ENCODE measurements at regions not wholly inside any gene's neighbourhood (a gene's known extent, or its start where the extent isn't known, plus 50 kb on each side); places are given as distances from the start of the nearest gene placed in this dataset.

- ATAC-seq (no peak), DNase-seq (no peak)
- peaks cover 3% of the 10 kb centered on the region for H3K27me3 Mint-ChIP-seq (ENCODE audit: low read depth)
- no peak overlapping the region for H3K4me3 Mint-ChIP-seq
- H3K36me3 Mint-ChIP-seq (ENCODE audit: low read depth) = no peaks in the 10 kb centered on the region
- no peak overlapping the region for H3K27ac Mint-ChIP-seq
- ChIA-PET CTCF (no interaction called here), POLR2A (no interaction called here)
- no peaks in the 10 kb centered on the region for H3K9me3 Mint-ChIP-seq (ENCODE audit: insufficient read depth)
- no peaks in the 10 kb centered on the region for H3K4me1 Mint-ChIP-seq (ENCODE audit: low read depth)
Observed at GRCh38 chr20:56857950-56858349, 228.8 kb downstream of the TFAP2C start.

- Mint-ChIP-seq H3K9me3 (ENCODE audit: insufficient read depth) (no peaks in the 10 kb centered on the region), H3K36me3 (ENCODE audit: low read depth) (no peaks in the 10 kb centered on the region), H3K27ac (no peak overlapping the region), H3K27me3 (ENCODE audit: low read depth) (peaks cover 3% of the 10 kb centered on the region), H3K4me3 (no peak overlapping the region), H3K4me1 (ENCODE audit: low read depth) (no peaks in the 10 kb centered on the region)
- ChIA-PET POLR2A (no interaction called here), CTCF (no interaction called here)
- ATAC-seq (no peak), DNase-seq (no peak)
Observed at GRCh38 chr20:56859039-56859800, 230.1 kb downstream of the TFAP2C start.

GRCh38 chr20:56859801-56860261, 230.7 kb downstream of the TFAP2C start:
- ATAC-seq (no peak), DNase-seq (no peak)
- Mint-ChIP-seq H3K27me3 (ENCODE audit: low read depth) (peaks cover 3% of the 10 kb centered on the region), H3K4me1 (ENCODE audit: low read depth) (no peaks in the 10 kb centered on the region), H3K27ac (no peak overlapping the region), H3K36me3 (ENCODE audit: low read depth) (no peaks in the 10 kb centered on the region), H3K4me3 (no peak overlapping the region), H3K9me3 (ENCODE audit: insufficient read depth) (no peaks in the 10 kb centered on the region)
- ChIA-PET CTCF (no interaction called here), POLR2A (no interaction called here)

GRCh38 chr20:56860413-56860812, 231.3 kb downstream of the TFAP2C start:
- Mint-ChIP-seq H3K4me3 (no peak overlapping the region), H3K36me3 (ENCODE audit: low read depth) (no peaks in the 10 kb centered on the region), H3K4me1 (ENCODE audit: low read depth) (no peaks in the 10 kb centered on the region), H3K27ac (no peak overlapping the region), H3K9me3 (ENCODE audit: insufficient read depth) (no peaks in the 10 kb centered on the region), H3K27me3 (ENCODE audit: low read depth) (peaks cover 3% of the 10 kb centered on the region)
- DNase-seq = no peak
- POLR2A ChIA-PET = no interaction called here
- CTCF ChIA-PET = no interaction called here
- ATAC-seq = no peak

GRCh38 chr20:56861590-56861989, 232.5 kb downstream of the TFAP2C start:
- H3K27ac Mint-ChIP-seq = no peak overlapping the region
- ATAC-seq (no peak), DNase-seq (no peak)
- H3K27me3 Mint-ChIP-seq (ENCODE audit: low read depth) = peaks cover 3% of the 10 kb centered on the region
- ChIA-PET CTCF (no interaction called here), POLR2A (no interaction called here)
- no peak overlapping the region for H3K4me3 Mint-ChIP-seq
- no peaks in the 10 kb centered on the region for H3K4me1 Mint-ChIP-seq (ENCODE audit: low read depth)
- H3K9me3 Mint-ChIP-seq (ENCODE audit: insufficient read depth) = no peaks in the 10 kb centered on the region
- no peaks in the 10 kb centered on the region for H3K36me3 Mint-ChIP-seq (ENCODE audit: low read depth)

GRCh38 chr20:56865055-56865454, 235.9 kb downstream of the TFAP2C start:
- H3K36me3 Mint-ChIP-seq (ENCODE audit: low read depth) = no peaks in the 10 kb centered on the region
- POLR2A ChIA-PET = no interaction called here

GRCh38 chr20:56867128-56867527, 238.0 kb downstream of the TFAP2C start:
- no peak for ATAC-seq
- POLR2A ChIA-PET = interaction anchor here (0.6 kb wide), 1 partner anchor 1418 kb away, joined by 3 read pairs; no protein-coding TSS in a partner anchor
- H3K4me1 Mint-ChIP-seq (ENCODE audit: low read depth) = no peaks in the 10 kb centered on the region
- no peak for DNase-seq
- no peaks in the 10 kb centered on the region for H3K9me3 Mint-ChIP-seq (ENCODE audit: insufficient read depth)
- H3K27me3 Mint-ChIP-seq (ENCODE audit: low read depth) = peaks cover 3% of the 10 kb centered on the region
- H3K36me3 Mint-ChIP-seq (ENCODE audit: low read depth) = no peaks in the 10 kb centered on the region
- H3K27ac Mint-ChIP-seq = no peak overlapping the region
- CTCF ChIA-PET = no interaction called here
- H3K4me3 Mint-ChIP-seq = no peak overlapping the region

More at GRCh38 chr20:56865055-56865454, 235.9 kb downstream of the TFAP2C start:
- no peak for DNase-seq
- no peak for ATAC-seq
- H3K27me3 Mint-ChIP-seq (ENCODE audit: low read depth) = peaks cover 3% of the 10 kb centered on the region
- CTCF ChIA-PET = no interaction called here
- H3K27ac Mint-ChIP-seq = no peak overlapping the region
- no peaks in the 10 kb centered on the region for H3K4me1 Mint-ChIP-seq (ENCODE audit: low read depth)
- no peak overlapping the region for H3K4me3 Mint-ChIP-seq
- no peaks in the 10 kb centered on the region for H3K9me3 Mint-ChIP-seq (ENCODE audit: insufficient read depth)

- H3K4me3 Mint-ChIP-seq = no peak overlapping the region
- no peak for ATAC-seq
Observed at GRCh38 chr20:56868746-56869145, 239.6 kb downstream of the TFAP2C start.

GRCh38 chr20:56870271-56870670, 241.2 kb downstream of the TFAP2C start:
- DNase-seq (no peak), ATAC-seq (no peak)
- Mint-ChIP-seq H3K36me3 (ENCODE audit: low read depth) (no peaks in the 10 kb centered on the region), H3K27me3 (ENCODE audit: low read depth) (no peaks in the 10 kb centered on the region), H3K4me1 (ENCODE audit: low read depth) (no peaks in the 10 kb centered on the region), H3K9me3 (ENCODE audit: insufficient read depth) (no peaks in the 10 kb centered on the region), H3K27ac (no peak overlapping the region), H3K4me3 (no peak overlapping the region)
- ChIA-PET POLR2A (no interaction called here), CTCF (interaction anchor here (0.6 kb wide), 1 partner anchor 136 kb away, joined by 3 read pairs; no protein-coding TSS in a partner anchor)

More at GRCh38 chr20:56868746-56869145, 239.6 kb downstream of the TFAP2C start:
- DNase-seq = no peak
- ChIA-PET CTCF (no interaction called here), POLR2A (no interaction called here)
- no peaks in the 10 kb centered on the region for H3K4me1 Mint-ChIP-seq (ENCODE audit: low read depth)
- no peaks in the 10 kb centered on the region for H3K36me3 Mint-ChIP-seq (ENCODE audit: low read depth)
- no peaks in the 10 kb centered on the region for H3K27me3 Mint-ChIP-seq (ENCODE audit: low read depth)
- H3K9me3 Mint-ChIP-seq (ENCODE audit: insufficient read depth) = no peaks in the 10 kb centered on the region
- no peak overlapping the region for H3K27ac Mint-ChIP-seq

- Mint-ChIP-seq H3K4me1 (ENCODE audit: low read depth) (no peaks in the 10 kb centered on the region), H3K36me3 (ENCODE audit: low read depth) (no peaks in the 10 kb centered on the region), H3K27ac (no peak overlapping the region), H3K27me3 (ENCODE audit: low read depth) (no peaks in the 10 kb centered on the region), H3K4me3 (no peak overlapping the region), H3K9me3 (ENCODE audit: insufficient read depth) (no peaks in the 10 kb centered on the region)
- ChIA-PET POLR2A (no interaction called here), CTCF (no interaction called here)
- ATAC-seq = no peak
- no peak for DNase-seq
Observed at GRCh38 chr20:56871691-56872090, 242.6 kb downstream of the TFAP2C start.

- ChIA-PET POLR2A (no interaction called here), CTCF (no interaction called here)
- DNase-seq = no peak
- Mint-ChIP-seq H3K27ac (no peak overlapping the region), H3K9me3 (ENCODE audit: insufficient read depth) (no peaks in the 10 kb centered on the region), H3K4me3 (no peak overlapping the region), H3K4me1 (ENCODE audit: low read depth) (no peaks in the 10 kb centered on the region), H3K36me3 (ENCODE audit: low read depth) (no peaks in the 10 kb centered on the region), H3K27me3 (ENCODE audit: low read depth) (no peaks in the 10 kb centered on the region)
- ATAC-seq = no peak
Observed at GRCh38 chr20:56872620-56873458, 243.7 kb downstream of the TFAP2C start.

GRCh38 chr20:56873836-56874235, 244.7 kb downstream of the TFAP2C start:
- Mint-ChIP-seq H3K36me3 (ENCODE audit: low read depth) (no peaks in the 10 kb centered on the region), H3K9me3 (ENCODE audit: insufficient read depth) (no peaks in the 10 kb centered on the region), H3K4me3 (no peak overlapping the region), H3K4me1 (ENCODE audit: low read depth) (no peaks in the 10 kb centered on the region), H3K27ac (no peak overlapping the region), H3K27me3 (ENCODE audit: low read depth) (no peaks in the 10 kb centered on the region)
- ChIA-PET CTCF (no interaction called here), POLR2A (no interaction called here)
- ATAC-seq (no peak), DNase-seq (no peak)
